ENCODE measurements at regions not wholly inside any gene's neighbourhood (a gene's known extent, or its start where the extent isn't known, plus 50 kb on each side); places are given as distances from the start of the nearest gene placed in this dataset.

GRCh38 chr4:84419201-84419600 is 79.9 kb downstream of the NKX6-1 start:
- no peak for TF ChIP-seq POLR2A (IDR thresholded peaks at IDR 0.05; ENCODE audit: extremely low read depth, insufficient read length)
- TF ChIP-seq CTCF (IDR thresholded peaks at IDR 0.05; ENCODE audit: low read depth, low read length), result no peak
